Retinal pigment epithelial cell (primary cell): ENCODE measurements at regions not wholly inside any gene's neighbourhood (a gene's known extent, or its start where the extent isn't known, plus 50 kb on each side); places are given as distances from the start of the nearest gene placed in this dataset.

Experiments used
- DNase-seq: peaks from one replicate; pipeline ENCODE4 v3.0.0-alpha.2; 2010; ENCODE audit warnings: low read depth
- H3K4me3 ChIP-seq: 2 replicates; pipeline ENCODE4 v1.5.1; 2011; ENCODE audit warnings: mild to moderate bottlenecking, low read length, control low read depth, moderate library complexity
- CTCF ChIP-seq: conservative IDR thresholded peaks from 2 replicates; pipeline ENCODE4 v1.5.1; 2011; ENCODE audit warnings: low read depth, low read length, control low read depth, inconsistent platforms

DNA sequence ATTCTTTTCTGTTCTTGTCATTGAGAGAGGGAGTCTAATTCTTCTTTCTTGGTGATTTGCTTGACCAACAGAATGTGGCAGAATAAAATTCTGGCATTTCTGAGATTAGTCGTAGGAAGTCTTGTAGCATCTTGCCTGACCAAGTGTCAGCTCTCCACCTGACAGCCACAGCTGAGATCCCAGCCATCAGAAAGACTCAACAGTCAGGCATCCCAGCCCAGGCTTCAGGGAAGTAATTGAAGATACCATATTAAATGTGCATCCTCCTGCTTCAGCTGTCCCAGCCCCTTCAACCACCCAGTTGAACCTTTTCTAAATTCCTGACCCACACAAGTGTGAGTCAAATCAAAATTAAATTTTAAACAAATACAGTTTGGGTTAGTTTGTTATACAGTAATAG lies 208.3 kb downstream of the PIK3C3 start:
- no peak for DNase-seq
- H3K4me3 ChIP-seq: no peak overlapping the region
- TF ChIP-seq CTCF: no peak

DNA sequence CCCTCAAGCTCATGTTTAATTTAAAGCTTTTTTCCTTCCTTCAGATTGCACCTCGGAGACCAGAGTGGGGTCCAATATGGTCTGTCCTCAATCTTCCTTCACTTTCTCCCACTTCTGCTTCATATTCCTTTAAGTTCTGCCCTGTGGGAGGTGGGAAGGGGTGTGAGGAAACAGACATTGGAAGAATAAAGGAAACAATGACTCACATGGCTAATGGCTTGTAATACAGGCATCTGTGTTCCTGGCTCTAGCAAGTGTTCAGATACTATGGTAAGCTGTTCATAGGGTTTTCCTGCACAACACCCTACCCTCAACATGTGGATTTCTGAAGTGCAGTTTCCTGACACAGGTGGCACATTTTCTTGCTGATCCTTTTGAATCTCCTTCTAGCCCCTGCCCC lies 209.5 kb downstream of the PIK3C3 start:
- DNase-seq: no peak
- no peak for TF ChIP-seq CTCF
- H3K4me3 ChIP-seq: no peak overlapping the region

- H3K4me3 ChIP-seq: no peak overlapping the region
- no peak for DNase-seq
- TF ChIP-seq CTCF: no peak
Observed at GRCh38 chr18:42165922-42166513, 211.0 kb downstream of the PIK3C3 start.

DNA sequence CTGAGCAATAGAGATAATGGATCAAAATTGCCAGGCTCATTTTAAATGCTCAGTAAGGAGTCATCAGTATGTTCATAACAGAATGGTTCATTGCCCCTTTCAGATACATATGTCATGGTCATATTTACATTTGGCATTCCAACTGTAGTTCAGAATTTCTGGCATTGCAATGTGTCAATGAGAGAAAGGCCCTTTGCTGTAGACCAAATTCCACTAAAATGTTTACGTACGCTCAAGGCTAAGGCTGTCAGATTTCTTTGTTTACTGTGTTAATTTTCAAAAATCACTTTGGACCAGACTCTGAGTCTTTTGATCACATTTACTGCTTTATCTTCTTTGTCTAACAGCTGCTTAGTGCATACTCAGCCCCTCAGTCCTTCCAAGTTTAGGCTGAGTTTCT lies 213.5 kb downstream of the PIK3C3 start:
- TF ChIP-seq CTCF: no peak
- no peak for DNase-seq
- H3K4me3 ChIP-seq: no peak overlapping the region

- no peak overlapping the region for H3K4me3 ChIP-seq
- no peak for TF ChIP-seq CTCF
- no peak for DNase-seq
Observed at GRCh38 chr18:42168907-42169306, 213.9 kb downstream of the PIK3C3 start.

- H3K4me3 ChIP-seq: no peak overlapping the region
- no peak for DNase-seq
Observed at GRCh38 chr18:42174909-42175308, 219.9 kb downstream of the PIK3C3 start.

More at GRCh38 chr18:42174909-42175308, 219.9 kb downstream of the PIK3C3 start:
- no peak for TF ChIP-seq CTCF
